OCI-LY3 (cell line): ENCODE measurements at regions not wholly inside any gene's neighbourhood (a gene's known extent, or its start where the extent isn't known, plus 50 kb on each side); places are given as distances from the start of the nearest gene placed in this dataset.

Experiments used
- EZH2phosphoT487 ChIP-seq: fragments of 200-600 bp; shearing (Covaris generic); IDR thresholded peaks from 2 replicates; pipeline ENCODE4 v1.6.1; 2018; ENCODE audit warnings: antibody characterized with exemption, mixed run types, low read depth
- TF ChIP-seq, protein P1 (sequence below): fragments of 200-600, 300-600 bp; sonication (generic); IDR thresholded peaks from 2 replicates; pipeline ENCODE4 v1.5.1; 2014; ENCODE audit warnings: antibody characterized with exemption, low read length, low read depth

DNA sequence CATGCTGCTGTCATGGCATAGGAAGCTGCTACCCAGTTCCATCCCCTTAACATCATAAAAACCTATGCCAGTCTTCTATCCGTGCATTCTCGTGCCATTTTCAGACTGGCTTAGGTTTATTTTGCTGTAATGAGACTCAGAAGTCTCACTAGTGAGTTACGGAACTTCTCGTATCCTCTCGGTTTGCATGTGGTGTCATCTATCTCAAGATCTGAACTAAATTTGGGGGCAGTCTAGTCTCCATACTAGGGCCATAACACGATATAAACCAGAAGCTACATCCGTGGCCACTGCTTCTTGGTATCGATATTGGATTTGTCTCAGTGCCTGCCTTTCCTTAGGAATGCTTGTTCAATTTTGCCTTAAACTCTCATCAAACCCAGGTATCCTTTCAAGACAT, 771.2 kb upstream of the CDH10 start:
- TF ChIP-seq, protein P1, sequence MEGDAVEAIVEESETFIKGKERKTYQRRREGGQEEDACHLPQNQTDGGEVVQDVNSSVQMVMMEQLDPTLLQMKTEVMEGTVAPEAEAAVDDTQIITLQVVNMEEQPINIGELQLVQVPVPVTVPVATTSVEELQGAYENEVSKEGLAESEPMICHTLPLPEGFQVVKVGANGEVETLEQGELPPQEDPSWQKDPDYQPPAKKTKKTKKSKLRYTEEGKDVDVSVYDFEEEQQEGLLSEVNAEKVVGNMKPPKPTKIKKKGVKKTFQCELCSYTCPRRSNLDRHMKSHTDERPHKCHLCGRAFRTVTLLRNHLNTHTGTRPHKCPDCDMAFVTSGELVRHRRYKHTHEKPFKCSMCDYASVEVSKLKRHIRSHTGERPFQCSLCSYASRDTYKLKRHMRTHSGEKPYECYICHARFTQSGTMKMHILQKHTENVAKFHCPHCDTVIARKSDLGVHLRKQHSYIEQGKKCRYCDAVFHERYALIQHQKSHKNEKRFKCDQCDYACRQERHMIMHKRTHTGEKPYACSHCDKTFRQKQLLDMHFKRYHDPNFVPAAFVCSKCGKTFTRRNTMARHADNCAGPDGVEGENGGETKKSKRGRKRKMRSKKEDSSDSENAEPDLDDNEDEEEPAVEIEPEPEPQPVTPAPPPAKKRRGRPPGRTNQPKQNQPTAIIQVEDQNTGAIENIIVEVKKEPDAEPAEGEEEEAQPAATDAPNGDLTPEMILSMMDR: no peak
- TF ChIP-seq EZH2phosphoT487: no peak
